ENCODE measurements at regions not wholly inside any gene's neighbourhood (a gene's known extent, or its start where the extent isn't known, plus 50 kb on each side); places are given as distances from the start of the nearest gene placed in this dataset.

GRCh38 chr4:3715855-3716630 is 50.1 kb upstream of the ADRA2C start:
- TF ChIP-seq GATA2 (IDR thresholded peaks at IDR 0.05; ENCODE audit: low read depth, low read length) (no peak), GATA3 (IDR thresholded peaks at IDR 0.05; ENCODE audit: low read depth, low read length) (no peak)

- TF ChIP-seq GATA3 (IDR thresholded peaks at IDR 0.05; ENCODE audit: low read depth, low read length) (no peak), GATA2 (IDR thresholded peaks at IDR 0.05; ENCODE audit: low read depth, low read length) (no peak)
Measured at GRCh38 chr4:3715061-3715854, 50.9 kb upstream of the ADRA2C start.

DNA sequence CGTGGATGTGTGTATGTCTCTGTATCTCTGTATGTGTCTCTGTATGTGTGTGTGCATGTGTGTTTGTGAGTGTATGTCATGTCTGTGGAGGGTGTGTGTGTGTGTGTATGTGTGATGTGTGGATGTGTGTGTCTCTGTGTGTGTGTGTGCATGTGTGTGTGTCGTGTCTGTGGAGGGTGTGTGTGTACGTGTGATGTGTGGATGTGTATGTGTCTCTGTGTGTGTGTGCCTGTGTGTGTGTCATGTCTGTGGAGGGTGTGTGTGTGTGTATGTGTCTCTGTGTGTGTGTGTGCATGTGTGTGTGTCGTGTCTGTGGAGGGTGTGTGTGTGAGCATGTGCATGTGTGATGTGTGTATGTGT is 51.6 kb upstream of the ADRA2C start:
- TF ChIP-seq GATA2 (IDR thresholded peaks at IDR 0.05; ENCODE audit: low read depth, low read length) = no peak
- no peak for TF ChIP-seq GATA3 (IDR thresholded peaks at IDR 0.05; ENCODE audit: low read depth, low read length)

GRCh38 chr4:3713817-3714641 is 52.2 kb upstream of the ADRA2C start:
- TF ChIP-seq GATA3 (IDR thresholded peaks at IDR 0.05; ENCODE audit: low read depth, low read length) (no peak), GATA2 (IDR thresholded peaks at IDR 0.05; ENCODE audit: low read depth, low read length) (no peak)

GRCh38 chr4:3713346-3713745 is 52.8 kb upstream of the ADRA2C start:
- TF ChIP-seq GATA2 (IDR thresholded peaks at IDR 0.05; ENCODE audit: low read depth, low read length) = no peak
- TF ChIP-seq GATA3 (IDR thresholded peaks at IDR 0.05; ENCODE audit: low read depth, low read length) = no peak

DNA sequence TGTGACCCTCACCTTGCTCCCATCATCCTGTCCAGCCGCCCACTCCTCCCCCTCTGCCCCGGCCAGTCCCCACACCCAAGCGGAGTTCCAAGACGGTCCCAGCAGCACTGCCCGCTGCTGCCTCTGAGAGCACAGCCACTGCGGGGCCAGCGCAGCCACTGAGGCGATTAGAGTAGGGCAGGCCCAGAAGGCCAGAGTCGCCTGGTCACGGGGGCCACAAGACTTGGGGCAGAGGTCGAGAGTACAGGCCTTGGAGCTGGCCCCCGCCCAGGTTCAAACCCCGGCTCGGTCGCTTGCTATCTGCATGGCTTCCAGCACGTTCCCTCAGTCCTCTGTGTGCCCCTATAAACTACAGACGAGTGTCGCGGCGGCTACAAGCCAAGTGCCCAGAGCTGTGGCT is 53.2 kb upstream of the ADRA2C start:
- TF ChIP-seq GATA3 (IDR thresholded peaks at IDR 0.05; ENCODE audit: low read depth, low read length) (no peak), GATA2 (IDR thresholded peaks at IDR 0.05; ENCODE audit: low read depth, low read length) (no peak)

DNA sequence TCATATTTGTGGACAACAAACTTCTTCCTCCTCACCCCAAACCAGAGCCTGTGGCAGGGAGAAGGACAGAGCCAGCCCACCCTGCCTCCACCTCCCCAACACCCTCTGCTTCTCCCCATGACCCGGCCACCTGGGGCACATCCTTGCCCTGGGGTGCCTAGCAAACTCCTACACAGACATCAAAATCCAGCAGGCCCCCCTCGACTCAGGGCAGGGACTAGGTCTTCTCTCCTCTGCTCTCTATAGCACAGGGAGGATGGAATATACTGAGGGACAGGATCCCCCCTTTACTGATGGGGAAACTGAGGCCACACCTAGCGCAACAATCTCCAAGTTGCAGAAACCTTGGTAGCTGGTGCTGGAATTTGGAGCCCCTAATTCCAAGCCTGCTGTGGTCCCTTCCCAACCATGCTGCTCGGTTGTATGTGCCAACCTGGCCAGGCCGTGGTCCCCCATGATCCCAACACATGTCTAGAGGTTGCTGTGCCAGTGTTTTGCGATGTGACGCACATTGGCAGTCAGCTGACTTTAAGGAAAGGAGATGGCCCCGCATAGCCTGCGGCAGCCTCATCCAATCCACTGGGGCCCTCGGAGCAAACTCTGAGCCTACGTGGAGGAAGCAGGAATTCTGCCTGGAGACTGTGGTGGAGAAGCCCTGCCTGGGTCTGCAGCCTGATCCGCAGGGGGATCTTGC is 53.9 kb upstream of the ADRA2C start:
- TF ChIP-seq GATA2 (IDR thresholded peaks at IDR 0.05; ENCODE audit: low read depth, low read length) (no peak), GATA3 (IDR thresholded peaks at IDR 0.05; ENCODE audit: low read depth, low read length) (no peak)

DNA sequence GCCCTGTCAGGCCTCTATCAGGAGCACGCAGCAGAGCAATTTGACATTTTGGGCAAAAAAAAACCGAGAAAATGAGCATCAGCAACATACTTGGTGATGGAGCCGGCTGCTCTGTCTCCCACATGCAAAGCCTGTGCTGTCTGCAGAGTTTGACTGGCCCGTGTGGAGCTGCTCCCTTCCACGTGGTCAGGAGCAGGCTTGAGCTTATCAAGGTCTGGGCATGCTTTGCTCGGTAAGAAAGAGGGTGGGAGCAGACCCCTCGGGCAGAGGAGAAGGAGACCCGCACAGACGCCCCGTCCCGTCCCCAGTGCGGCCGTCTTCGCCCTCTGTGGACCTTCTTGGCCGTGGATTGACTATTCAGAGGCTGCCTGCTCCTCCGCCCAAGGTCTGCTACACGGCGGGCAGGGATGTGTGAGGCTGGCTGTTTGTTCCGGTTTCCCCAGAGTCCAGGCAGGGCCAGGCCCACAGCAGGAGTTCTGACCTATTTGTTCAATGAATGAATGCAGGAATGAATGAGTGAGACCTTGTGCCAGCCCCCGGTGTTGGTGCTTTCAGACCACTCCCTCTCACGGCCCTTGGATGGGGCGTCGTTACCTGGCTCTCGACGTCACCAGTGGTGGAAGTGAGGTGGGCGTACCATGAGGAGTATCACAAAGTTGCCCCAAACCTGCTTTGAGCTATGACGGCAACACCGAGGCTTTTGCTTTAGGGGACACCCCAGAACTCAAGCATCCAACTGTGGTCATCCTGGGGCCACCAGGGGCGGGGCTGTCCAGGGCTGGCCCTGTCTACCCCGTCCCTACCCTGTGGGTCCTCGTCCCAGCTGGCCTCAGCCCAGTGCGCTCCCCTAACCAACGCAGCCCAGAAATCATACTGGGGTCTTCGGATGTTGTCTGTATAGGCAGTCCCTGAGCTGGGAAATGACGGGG is 54.7 kb upstream of the ADRA2C start:
- TF ChIP-seq GATA3 (IDR thresholded peaks at IDR 0.05; ENCODE audit: low read depth, low read length) (no peak), GATA2 (IDR thresholded peaks at IDR 0.05; ENCODE audit: low read depth, low read length) (no peak)

DNA sequence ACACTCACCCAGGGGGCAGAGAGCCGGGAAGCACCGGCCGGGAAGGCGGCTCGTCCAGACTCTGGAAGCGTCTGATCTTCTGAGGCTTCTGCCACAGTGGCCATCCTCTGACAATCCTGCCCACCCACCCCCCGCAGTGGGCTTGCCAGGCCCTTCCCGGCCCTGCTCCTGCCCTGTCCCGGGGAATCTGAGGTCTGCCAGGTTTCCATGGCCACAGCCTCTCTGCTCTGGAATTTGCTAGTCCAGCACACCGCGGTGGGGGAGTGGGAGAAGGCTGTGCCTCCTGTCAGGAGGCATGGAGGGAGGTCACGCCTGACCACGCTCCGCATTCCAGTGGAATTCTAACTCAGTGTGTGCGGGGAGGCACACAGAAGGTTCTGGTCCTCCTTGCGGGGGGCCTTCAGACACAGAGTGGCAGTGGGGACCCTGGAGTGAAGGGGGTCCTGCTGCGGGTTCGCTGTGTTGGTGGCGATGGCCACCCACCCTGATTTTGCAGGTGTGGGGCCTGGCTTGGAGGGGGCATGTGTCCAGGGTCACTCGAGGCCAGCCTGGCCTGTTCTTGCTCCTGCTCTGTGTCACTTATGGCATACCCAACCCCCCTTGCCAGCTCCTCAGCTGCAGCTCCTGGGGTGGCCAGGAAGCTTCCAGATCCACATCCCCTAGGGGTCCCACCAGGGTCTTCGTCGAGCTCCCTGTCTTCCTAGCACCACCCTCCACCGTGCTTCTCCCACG is 55.6 kb upstream of the ADRA2C start:
- TF ChIP-seq GATA3 (IDR thresholded peaks at IDR 0.05; ENCODE audit: low read depth, low read length) (no peak), GATA2 (IDR thresholded peaks at IDR 0.05; ENCODE audit: low read depth, low read length) (no peak)

- no peak for TF ChIP-seq GATA3 (IDR thresholded peaks at IDR 0.05; ENCODE audit: low read depth, low read length)
- no peak for TF ChIP-seq GATA2 (IDR thresholded peaks at IDR 0.05; ENCODE audit: low read depth, low read length)
Measured at GRCh38 chr4:3709846-3710441, 56.2 kb upstream of the ADRA2C start.

DNA sequence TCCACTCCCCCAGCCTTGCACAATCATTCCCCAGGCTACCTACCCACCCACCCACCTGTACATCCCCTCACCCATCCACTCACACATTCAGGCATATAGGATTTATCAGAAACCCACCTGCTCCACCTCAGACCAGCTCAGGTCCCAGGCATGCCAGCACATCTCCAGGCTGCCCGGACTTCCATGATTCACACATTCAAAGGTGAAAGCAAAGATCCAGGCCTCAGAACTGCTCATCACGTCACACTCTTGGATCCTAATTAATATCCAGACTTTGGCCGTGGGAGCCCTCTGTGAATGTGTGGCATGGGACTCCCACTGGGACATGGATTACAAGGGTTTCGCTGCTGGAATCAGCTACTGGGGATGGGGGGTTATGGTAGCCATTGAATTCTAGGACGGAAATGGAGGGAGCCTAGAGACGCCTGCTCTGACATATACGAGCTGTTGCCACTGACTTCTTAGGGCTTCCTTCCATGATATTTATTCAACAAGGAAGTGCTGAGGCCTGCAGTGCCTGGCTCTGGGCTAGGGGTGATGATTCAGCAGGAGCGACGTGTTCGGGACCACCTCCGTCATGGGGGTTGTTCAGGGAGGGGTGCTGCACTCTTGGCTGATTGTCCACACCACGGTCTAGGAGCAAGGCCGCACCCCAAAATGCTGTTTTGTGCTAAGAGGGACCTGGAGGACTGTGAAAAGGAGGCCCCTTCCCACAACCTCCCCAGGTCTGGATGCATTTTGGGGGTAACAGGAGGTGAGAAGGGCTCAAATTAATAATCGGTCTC is 56.9 kb upstream of the ADRA2C start:
- TF ChIP-seq GATA2 (IDR thresholded peaks at IDR 0.05; ENCODE audit: low read depth, low read length) (no peak), GATA3 (IDR thresholded peaks at IDR 0.05; ENCODE audit: low read depth, low read length) (no peak)

All from SH-SY5Y (cell line).